K562 (cell line): ENCODE measurements at regions not wholly inside any gene's neighbourhood (a gene's known extent, or its start where the extent isn't known, plus 50 kb on each side); places are given as distances from the start of the nearest gene placed in this dataset.

ENCODE experiments used
- MGA ChIP-seq: fragments of 450-650 bp; IDR thresholded peaks from 2 replicates; pipeline ENCODE4 v1.6.1; 2016; ENCODE audit warnings: mild to moderate bottlenecking, moderate library complexity
- ZFP30 ChIP-seq: fragments of 250-450 bp; sonication (Bioruptor Pico); IDR thresholded peaks from 2 replicates; pipeline ENCODE4 v1.8.0; 2022; ENCODE audit warnings: moderate library complexity, mild to moderate bottlenecking, inconsistent platforms, borderline replicate concordance

- no peak for TF ChIP-seq MGA
- TF ChIP-seq ZFP30 (CRISPR knock-in tag): no peak
These were observed 372.2 kb downstream of the DIPK2A start (continued) for GRCh38 chr3:144343777-144344176.
